ENCODE measurements at regions not wholly inside any gene's neighbourhood (a gene's known extent, or its start where the extent isn't known, plus 50 kb on each side); places are given as distances from the start of the nearest gene placed in this dataset.

DNA sequence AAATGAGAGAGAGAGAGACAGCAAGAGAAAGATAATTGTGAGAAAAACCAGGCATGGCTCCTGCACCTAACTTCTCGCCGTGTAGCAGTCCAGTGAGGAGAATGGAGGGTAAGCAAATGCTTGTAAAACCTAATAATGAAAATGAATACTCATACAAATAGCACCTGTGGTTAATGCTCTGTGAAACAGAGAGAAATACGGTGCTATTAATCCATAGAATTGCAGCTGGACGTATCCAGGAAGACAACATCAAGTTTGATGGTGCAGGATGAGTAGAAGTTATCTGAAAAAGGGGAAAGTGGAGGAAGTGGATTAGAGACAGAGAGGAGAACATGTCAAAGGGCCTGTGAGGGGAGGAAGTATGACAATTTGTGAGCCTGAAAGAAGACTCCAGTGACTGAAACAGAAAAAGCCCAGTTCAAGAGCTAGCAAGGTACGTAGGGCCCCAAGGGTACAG lies 89.4 kb upstream of the PAK5 start:
- TF ChIP-seq, protein P1, sequence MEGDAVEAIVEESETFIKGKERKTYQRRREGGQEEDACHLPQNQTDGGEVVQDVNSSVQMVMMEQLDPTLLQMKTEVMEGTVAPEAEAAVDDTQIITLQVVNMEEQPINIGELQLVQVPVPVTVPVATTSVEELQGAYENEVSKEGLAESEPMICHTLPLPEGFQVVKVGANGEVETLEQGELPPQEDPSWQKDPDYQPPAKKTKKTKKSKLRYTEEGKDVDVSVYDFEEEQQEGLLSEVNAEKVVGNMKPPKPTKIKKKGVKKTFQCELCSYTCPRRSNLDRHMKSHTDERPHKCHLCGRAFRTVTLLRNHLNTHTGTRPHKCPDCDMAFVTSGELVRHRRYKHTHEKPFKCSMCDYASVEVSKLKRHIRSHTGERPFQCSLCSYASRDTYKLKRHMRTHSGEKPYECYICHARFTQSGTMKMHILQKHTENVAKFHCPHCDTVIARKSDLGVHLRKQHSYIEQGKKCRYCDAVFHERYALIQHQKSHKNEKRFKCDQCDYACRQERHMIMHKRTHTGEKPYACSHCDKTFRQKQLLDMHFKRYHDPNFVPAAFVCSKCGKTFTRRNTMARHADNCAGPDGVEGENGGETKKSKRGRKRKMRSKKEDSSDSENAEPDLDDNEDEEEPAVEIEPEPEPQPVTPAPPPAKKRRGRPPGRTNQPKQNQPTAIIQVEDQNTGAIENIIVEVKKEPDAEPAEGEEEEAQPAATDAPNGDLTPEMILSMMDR (IDR thresholded peaks at IDR 0.05; ENCODE audit: low read depth, low read length, missing input control): no peak
- TF ChIP-seq ZBTB33 (IDR thresholded peaks at IDR 0.05): no peak
- TF ChIP-seq RAD21 (IDR thresholded peaks at IDR 0.05): no peak

Data from liver (tissue), 3 donors.